Mesendoderm (in vitro differentiated cells): ENCODE measurements at regions not wholly inside any gene's neighbourhood (a gene's known extent, or its start where the extent isn't known, plus 50 kb on each side); places are given as distances from the start of the nearest gene placed in this dataset.
A peak's percentile ranks its signal among the peaks of the same experiment; 100 is the strongest.

Source experiments
- DNase-seq: peaks from one replicate; pipeline ENCODE4 v3.0.0; 2013
- H2AK5ac ChIP-seq: 2 replicates; pipeline ENCODE4 v1.6.1; 2013; ENCODE audit warnings: low read length, inconsistent platforms
- H2BK120ac ChIP-seq: 2 replicates; pipeline ENCODE4 v1.6.1; 2013; ENCODE audit warnings: low read depth, mild to moderate bottlenecking, low read length, moderate library complexity, mixed read lengths
- H2BK15ac ChIP-seq: replicated peaks from 2 replicates; pipeline ENCODE4 v1.6.1; 2013; ENCODE audit warnings: low read depth, mild to moderate bottlenecking, moderate library complexity
- H2BK5ac ChIP-seq: 2 replicates; pipeline ENCODE4 v1.6.1; 2013; ENCODE audit warnings: low read length, inconsistent platforms
- H3K18ac ChIP-seq: 2 replicates; pipeline ENCODE4 v1.6.1; 2013; ENCODE audit warnings: mild to moderate bottlenecking, low read length, mixed read lengths
- H3K23ac ChIP-seq: one replicate; pipeline ENCODE4 v1.6.1; 2013; ENCODE audit warnings: low read length
- H3K27ac ChIP-seq: 2 replicates; pipeline ENCODE4 v1.5.1; 2013; ENCODE audit warnings: low read depth, mild to moderate bottlenecking, inconsistent platforms, low read length, moderate library complexity
- H3K27me3 ChIP-seq: 2 replicates; pipeline ENCODE4 v1.6.1; 2013; ENCODE audit warnings: low read length, control low read depth, mild to moderate bottlenecking, inconsistent platforms; ENCODE audit not compliant: insufficient read depth, poor library complexity
- H3K36me3 ChIP-seq: 2 replicates; pipeline ENCODE4 v1.6.1; 2013; ENCODE audit warnings: low read length, inconsistent platforms; ENCODE audit not compliant: control insufficient read depth, insufficient read depth
- H3K4ac ChIP-seq: one replicate; pipeline ENCODE4 v1.6.1; 2013; ENCODE audit warnings: low read depth, mild to moderate bottlenecking, low read length, moderate library complexity
- H3K4me1 ChIP-seq: 2 replicates; pipeline ENCODE4 v1.6.1; 2013; ENCODE audit warnings: low read depth, low read length, inconsistent platforms; ENCODE audit not compliant: control insufficient read depth
- H3K4me2 ChIP-seq: 2 replicates; pipeline ENCODE4 v1.6.1; 2013; ENCODE audit warnings: low read length
- H3K4me3 ChIP-seq: 2 replicates; pipeline ENCODE4 v1.5.1; 2013; ENCODE audit warnings: mild to moderate bottlenecking, low read length
- H3K56ac ChIP-seq: one replicate; pipeline ENCODE4 v1.6.1; 2013; ENCODE audit warnings: low read length
- H3K79me1 ChIP-seq: 2 replicates; pipeline ENCODE4 v1.6.1; 2013; ENCODE audit warnings: low read length, inconsistent platforms
- H3K79me2 ChIP-seq: 2 replicates; pipeline ENCODE4 v1.6.1; 2013; ENCODE audit warnings: mild to moderate bottlenecking, low read length; ENCODE audit not compliant: control insufficient read depth, insufficient read depth
- H3K9ac ChIP-seq: 2 replicates; pipeline ENCODE4 v1.6.1; 2013; ENCODE audit warnings: low read length, inconsistent platforms
- H4K5ac ChIP-seq: one replicate; pipeline ENCODE4 v1.6.1; 2013; ENCODE audit warnings: low read length
- H4K8ac ChIP-seq: one replicate; pipeline ENCODE4 v1.6.1; 2013; ENCODE audit warnings: low read depth, mild to moderate bottlenecking, control low read depth, low read length, moderate library complexity
- WGBS: extraction: QIAGEN DNeasy Blood & Tissue Kit; methylation state at CpG from one replicate; pipeline ENCODE4 v1.1.7; 2013; ENCODE audit warnings: low lambda C conversion rate, missing lambda C conversion rate; ENCODE audit not compliant: insufficient coverage; ENCODE audit errors: extremely low coverage; 5-methylcytosine and 5-hydroxymethylcytosine counted together

DNA sequence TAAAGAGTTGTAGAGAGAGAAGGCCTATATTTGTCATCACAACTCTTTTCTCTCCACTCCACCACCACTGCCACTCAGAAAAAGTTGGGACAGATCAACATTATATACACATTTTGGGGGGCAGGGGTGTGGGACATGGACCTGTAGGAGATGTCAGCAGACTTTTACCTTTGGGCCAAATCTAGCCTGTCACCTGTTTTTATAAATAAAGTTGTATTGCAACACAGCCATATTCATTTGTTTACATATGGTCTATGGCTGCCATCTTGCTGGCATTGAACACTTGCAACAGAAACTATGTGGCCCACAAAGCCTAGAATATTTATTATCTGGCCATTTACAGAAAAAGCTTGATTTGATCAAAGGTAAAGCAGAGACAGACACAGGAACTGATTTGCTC is 250.7 kb downstream of the BTG1 start:
- no peaks in the 10 kb centered on the region for H3K79me2 ChIP-seq
- no peak overlapping the region for H3K9ac ChIP-seq
- no peaks in the 10 kb centered on the region for H3K36me3 ChIP-seq
- no peak overlapping the region for H3K56ac ChIP-seq
- no peaks in the 10 kb centered on the region for H3K79me1 ChIP-seq
- H4K5ac ChIP-seq = no peak overlapping the region
- H3K18ac ChIP-seq = no peak overlapping the region
- H2AK5ac ChIP-seq = no peak overlapping the region
- H2BK15ac ChIP-seq = no peak overlapping the region
- no peaks in the 10 kb centered on the region for H3K4me1 ChIP-seq
- H3K4ac ChIP-seq = no peak overlapping the region
- no peaks in the 10 kb centered on the region for H3K27me3 ChIP-seq
- no peak overlapping the region for H3K23ac ChIP-seq
- H3K4me3 ChIP-seq = no peak overlapping the region
- no peak for DNase-seq
- no peak overlapping the region for H4K8ac ChIP-seq
- no peak overlapping the region for H3K4me2 ChIP-seq
- no peak overlapping the region for H2BK5ac ChIP-seq
- no peak overlapping the region for H3K27ac ChIP-seq
- no peak overlapping the region for H2BK120ac ChIP-seq

DNA sequence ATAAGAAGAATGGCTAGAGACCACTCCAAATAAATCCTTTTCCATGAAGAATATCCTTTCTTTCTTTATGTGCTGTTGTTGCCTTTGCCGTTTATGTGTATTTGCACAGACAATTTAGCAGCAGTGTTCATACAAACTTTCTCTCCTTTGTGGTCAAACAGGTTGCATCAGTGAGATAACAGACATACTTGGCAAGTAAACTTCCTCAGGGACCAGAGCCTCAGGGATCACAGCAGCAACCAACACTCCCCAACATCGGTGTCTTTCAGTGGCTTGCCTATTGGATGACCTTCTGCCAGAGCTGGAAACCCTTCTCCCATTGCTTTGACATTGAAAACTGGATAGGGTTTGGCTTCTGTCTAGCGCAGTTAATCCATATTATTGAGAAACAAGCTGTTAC is 252.2 kb downstream of the BTG1 start:
- Histone ChIP-seq H3K4me1 (no peaks in the 10 kb centered on the region), H4K8ac (no peak overlapping the region), H2BK5ac (no peak overlapping the region), H3K79me2 (no peaks in the 10 kb centered on the region), H2AK5ac (no peak overlapping the region), H3K18ac (no peak overlapping the region), H2BK15ac (no peak overlapping the region), H3K27ac (no peak overlapping the region), H3K36me3 (no peaks in the 10 kb centered on the region), H3K4ac (no peak overlapping the region), H3K27me3 (no peaks in the 10 kb centered on the region), H3K23ac (no peak overlapping the region), H3K4me3 (no peak overlapping the region), H3K4me2 (no peak overlapping the region), H2BK120ac (no peak overlapping the region), H3K56ac (no peak overlapping the region), H4K5ac (no peak overlapping the region), H3K79me1 (no peaks in the 10 kb centered on the region), H3K9ac (no peak overlapping the region)
- no peak for DNase-seq
- WGBS = no CpG with 5 or more reads among the region's 3 CpGs

DNA sequence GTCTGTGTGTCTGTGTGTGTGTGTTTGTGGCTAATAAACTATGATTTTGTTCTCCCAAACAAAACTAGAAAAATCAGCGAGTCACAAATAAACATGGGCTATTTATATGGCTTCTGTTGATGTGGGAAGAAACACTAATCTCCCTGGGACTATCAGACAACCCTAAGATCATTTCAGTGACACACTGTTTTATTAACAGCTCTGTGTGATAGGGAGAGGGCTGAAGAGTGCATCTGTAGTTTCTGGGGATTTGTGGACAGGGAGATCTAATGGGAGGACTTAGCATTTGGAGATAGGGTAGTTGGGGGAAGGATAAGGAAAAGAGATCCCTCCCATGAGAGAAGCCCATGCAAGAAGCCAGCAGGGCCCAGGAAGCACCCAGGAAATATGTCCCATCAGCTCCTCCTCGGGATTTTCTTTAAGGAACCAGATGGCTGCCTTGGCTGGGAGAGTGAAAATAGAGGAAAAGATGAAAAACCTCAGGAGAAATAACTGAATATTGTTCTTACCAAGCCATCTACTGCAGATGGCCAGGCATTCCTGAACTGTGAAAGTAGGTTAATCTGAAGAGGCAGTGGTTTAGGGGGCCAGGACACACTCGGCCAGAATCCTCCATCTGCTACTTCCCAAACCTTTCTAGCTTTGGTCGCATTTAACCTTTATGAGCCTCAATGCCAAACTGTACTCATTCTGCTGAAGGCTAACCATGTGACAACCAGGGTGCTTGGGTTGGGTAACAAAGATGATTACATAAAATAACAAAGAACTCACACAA is 253.4 kb downstream of the BTG1 start:
- WGBS = no CpG with 5 or more reads among the region's 4 CpGs
- Histone ChIP-seq H3K27me3 (no peaks in the 10 kb centered on the region), H3K56ac (no peak overlapping the region), H3K36me3 (no peaks in the 10 kb centered on the region), H3K27ac (no peak overlapping the region), H3K9ac (no peak overlapping the region), H3K18ac (no peak overlapping the region), H3K79me2 (no peaks in the 10 kb centered on the region), H4K5ac (no peak overlapping the region), H2BK15ac (no peak overlapping the region), H2BK5ac (no peak overlapping the region), H3K4me3 (no peak overlapping the region), H3K4me1 (no peaks in the 10 kb centered on the region), H3K79me1 (no peaks in the 10 kb centered on the region), H3K23ac (no peak overlapping the region), H4K8ac (no peak overlapping the region), H2AK5ac (no peak overlapping the region), H3K4ac (no peak overlapping the region), H2BK120ac (no peak overlapping the region), H3K4me2 (no peak overlapping the region)
- DNase-seq = peak; percentile 16

DNA sequence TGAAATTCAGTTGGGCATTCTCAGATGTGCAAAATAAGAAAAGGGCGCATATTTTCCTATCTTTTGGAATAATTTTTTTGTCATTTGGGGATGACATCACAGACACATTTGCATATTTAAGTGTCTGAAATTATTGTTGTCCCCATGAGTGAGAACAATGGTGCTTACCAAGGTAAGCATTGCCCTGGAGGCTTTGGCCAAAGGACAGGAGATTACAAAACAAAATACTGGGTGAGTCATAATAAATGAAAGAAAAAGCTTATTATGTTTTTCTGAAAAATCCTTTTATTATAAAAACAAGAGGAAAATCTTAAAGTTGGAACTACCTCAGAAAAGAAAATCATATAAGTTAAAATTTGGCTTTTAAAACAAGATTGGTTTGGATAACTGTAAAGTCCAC is 254.9 kb downstream of the BTG1 start:
- Histone ChIP-seq H3K56ac (no peak overlapping the region), H4K5ac (no peak overlapping the region)
- no CpG with 5 or more reads among the region's 1 CpG for WGBS

DNA sequence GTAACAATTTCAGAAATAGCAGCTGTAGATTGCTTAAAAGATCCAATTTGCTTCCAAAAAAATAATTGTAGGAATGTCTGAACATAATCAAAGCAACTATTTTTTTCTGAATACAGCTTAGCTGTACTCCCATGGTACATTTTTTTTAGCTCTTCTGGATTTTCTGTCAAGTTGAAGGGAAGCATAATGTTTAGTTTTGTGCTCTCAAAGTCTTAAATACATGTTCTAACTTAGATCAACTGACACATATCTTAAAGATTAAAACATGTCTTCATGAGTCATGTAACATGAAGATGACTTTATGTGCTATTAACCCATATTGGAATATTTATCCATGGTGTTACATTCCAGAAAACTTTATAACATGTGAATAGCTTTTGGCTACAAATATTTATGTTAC is 255.7 kb downstream of the BTG1 start:
- H3K27me3 ChIP-seq = no peaks in the 10 kb centered on the region
- no peaks in the 10 kb centered on the region for H3K79me2 ChIP-seq
- H2BK5ac ChIP-seq = no peak overlapping the region
- H3K4me2 ChIP-seq = no peak overlapping the region
- H3K9ac ChIP-seq = no peak overlapping the region
- no peaks in the 10 kb centered on the region for H3K79me1 ChIP-seq
- H3K23ac ChIP-seq = no peak overlapping the region
- no peak overlapping the region for H3K27ac ChIP-seq
- no peaks in the 10 kb centered on the region for H3K4me1 ChIP-seq
- H4K8ac ChIP-seq = no peak overlapping the region
- DNase-seq = no peak
- no peak overlapping the region for H2AK5ac ChIP-seq
- no peaks in the 10 kb centered on the region for H3K36me3 ChIP-seq
- no peak overlapping the region for H3K4ac ChIP-seq
- H4K5ac ChIP-seq = no peak overlapping the region
- H3K56ac ChIP-seq = no peak overlapping the region
- H2BK120ac ChIP-seq = no peak overlapping the region
- no peak overlapping the region for H3K18ac ChIP-seq
- no peak overlapping the region for H3K4me3 ChIP-seq
- H2BK15ac ChIP-seq = no peak overlapping the region

More for the DNA sequence above, 254.9 kb downstream of the BTG1 start:
- H3K18ac ChIP-seq = no peak overlapping the region
- no peak overlapping the region for H2BK120ac ChIP-seq
- no peak overlapping the region for H2AK5ac ChIP-seq
- H2BK15ac ChIP-seq = no peak overlapping the region
- no peak overlapping the region for H2BK5ac ChIP-seq
- no peak overlapping the region for H3K27ac ChIP-seq
- no peak overlapping the region for H3K4me2 ChIP-seq
- DNase-seq = no peak
- no peak overlapping the region for H3K23ac ChIP-seq
- H4K8ac ChIP-seq = no peak overlapping the region
- no peaks in the 10 kb centered on the region for H3K4me1 ChIP-seq
- H3K9ac ChIP-seq = no peak overlapping the region
- no peaks in the 10 kb centered on the region for H3K36me3 ChIP-seq
- H3K27me3 ChIP-seq = no peaks in the 10 kb centered on the region
- H3K4ac ChIP-seq = no peak overlapping the region
- no peaks in the 10 kb centered on the region for H3K79me1 ChIP-seq
- H3K4me3 ChIP-seq = no peak overlapping the region
- H3K79me2 ChIP-seq = no peaks in the 10 kb centered on the region

DNA sequence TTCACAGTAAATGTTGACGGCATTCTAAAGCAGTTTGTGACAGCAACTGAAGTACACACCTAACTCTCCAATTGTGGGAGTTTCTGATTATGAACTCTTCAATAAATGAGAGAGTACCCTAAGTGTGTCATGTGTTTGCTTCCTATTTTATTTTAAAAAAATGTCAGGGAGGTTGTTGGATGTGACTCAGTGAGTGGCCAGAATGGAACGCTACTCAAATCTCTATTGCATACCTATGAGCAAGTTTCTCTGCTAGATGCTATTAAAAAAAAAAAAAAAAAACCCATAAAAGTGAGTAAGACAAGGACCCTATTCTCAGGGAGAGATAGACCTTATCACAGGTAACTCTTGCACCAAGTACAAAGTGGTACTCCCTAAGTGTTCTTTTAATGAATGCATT is 256.6 kb downstream of the BTG1 start:
- no peak overlapping the region for H3K27ac ChIP-seq
- no peak overlapping the region for H3K23ac ChIP-seq
- H2BK120ac ChIP-seq = no peak overlapping the region
- no peak overlapping the region for H3K4me2 ChIP-seq
- WGBS = no CpG with 5 or more reads among the region's 2 CpGs
- H3K36me3 ChIP-seq = no peaks in the 10 kb centered on the region
- H3K18ac ChIP-seq = no peak overlapping the region
- H2BK5ac ChIP-seq = no peak overlapping the region
- H3K79me1 ChIP-seq = no peaks in the 10 kb centered on the region
- H3K79me2 ChIP-seq = no peaks in the 10 kb centered on the region
- H4K5ac ChIP-seq = no peak overlapping the region
- H3K4me3 ChIP-seq = no peak overlapping the region
- DNase-seq = no peak
- H4K8ac ChIP-seq = no peak overlapping the region
- H3K56ac ChIP-seq = no peak overlapping the region
- H3K27me3 ChIP-seq = no peaks in the 10 kb centered on the region
- H3K4me1 ChIP-seq = no peaks in the 10 kb centered on the region
- H2AK5ac ChIP-seq = no peak overlapping the region
- no peak overlapping the region for H3K9ac ChIP-seq
- no peak overlapping the region for H2BK15ac ChIP-seq
- no peak overlapping the region for H3K4ac ChIP-seq
